COR-L47 (cell line): ENCODE measurements at regions not wholly inside any gene's neighbourhood (a gene's known extent, or its start where the extent isn't known, plus 50 kb on each side); places are given as distances from the start of the nearest gene placed in this dataset.

Experiments used
- DNase-seq: peaks from one replicate; lab custom pipeline; 2025; lab: John Stamatoyannopoulos, UW

DNA sequence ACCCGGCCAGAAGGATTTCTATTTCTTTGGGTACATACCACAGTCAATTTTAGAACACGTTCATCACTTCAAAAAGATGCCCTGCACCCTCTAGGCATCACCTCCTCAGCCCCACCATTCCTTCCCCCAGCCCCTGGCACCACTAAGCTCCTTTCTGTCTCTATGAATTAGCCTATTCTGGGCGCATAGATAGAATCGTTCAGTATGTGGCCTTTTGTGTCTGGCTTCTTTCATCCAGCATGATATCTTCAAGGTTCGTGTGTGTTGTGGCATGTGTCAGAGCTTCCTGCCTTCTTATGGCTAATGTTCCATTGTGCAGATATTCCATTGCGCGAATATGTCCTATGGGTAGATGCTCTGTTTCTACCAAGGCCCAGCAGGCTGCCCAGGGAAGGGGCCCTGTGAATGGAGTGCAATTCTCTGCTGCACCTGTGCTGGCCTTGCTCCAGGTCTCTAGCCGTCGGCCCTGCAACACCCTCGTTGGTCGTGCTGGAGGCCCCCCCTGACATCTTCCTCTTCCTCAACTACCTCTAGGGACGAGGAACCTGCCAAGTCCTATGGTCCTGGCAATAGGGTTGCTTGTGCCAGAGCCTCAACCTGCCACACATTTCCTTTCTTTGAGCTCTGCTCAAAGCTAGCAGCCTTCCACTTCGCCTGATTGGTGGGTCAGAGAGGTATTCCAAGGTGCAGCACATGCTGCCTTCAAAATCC is 113.5 kb downstream of the RIPK4 start:
- DNase-seq = no peak

DNA sequence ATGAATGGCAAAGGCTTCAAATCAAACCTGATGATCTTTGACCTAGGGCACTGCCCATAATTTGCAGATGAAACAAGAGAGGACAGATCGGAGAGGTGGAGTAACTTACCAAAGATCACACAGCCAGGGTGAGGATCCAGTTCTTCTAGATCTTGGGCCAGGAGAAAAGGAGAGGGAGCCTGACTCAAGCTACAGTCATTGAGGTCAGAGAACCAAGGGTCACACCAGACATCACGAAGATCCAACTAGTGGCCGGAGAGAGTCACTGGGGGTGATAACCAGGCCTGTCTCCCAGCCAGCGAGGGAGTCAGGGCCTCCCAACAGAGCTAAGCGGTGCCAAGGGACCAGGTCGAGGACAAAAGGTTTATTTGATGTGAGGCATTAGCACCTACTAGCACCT is 115.0 kb downstream of the RIPK4 start:
- no peak for DNase-seq

DNA sequence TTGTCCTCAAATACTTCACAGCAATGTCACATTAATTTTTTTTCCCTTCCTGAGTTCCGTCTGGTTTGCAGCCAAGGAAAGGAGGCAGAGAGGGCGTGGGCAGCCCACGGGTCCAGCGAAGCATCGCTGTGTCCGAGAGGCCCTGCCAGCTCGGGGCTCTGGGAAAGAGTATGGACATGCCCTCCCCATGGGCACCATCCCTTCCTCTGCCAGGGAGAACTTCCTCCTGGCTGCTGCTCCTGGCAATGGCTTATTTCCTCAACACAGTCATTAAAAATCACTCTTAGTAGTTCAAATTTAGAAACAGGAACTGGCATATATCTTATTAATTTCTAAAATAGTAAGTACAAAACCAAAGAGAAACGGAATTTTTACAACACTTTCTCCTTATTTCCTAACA is 115.4 kb downstream of the RIPK4 start:
- no peak for DNase-seq

DNA sequence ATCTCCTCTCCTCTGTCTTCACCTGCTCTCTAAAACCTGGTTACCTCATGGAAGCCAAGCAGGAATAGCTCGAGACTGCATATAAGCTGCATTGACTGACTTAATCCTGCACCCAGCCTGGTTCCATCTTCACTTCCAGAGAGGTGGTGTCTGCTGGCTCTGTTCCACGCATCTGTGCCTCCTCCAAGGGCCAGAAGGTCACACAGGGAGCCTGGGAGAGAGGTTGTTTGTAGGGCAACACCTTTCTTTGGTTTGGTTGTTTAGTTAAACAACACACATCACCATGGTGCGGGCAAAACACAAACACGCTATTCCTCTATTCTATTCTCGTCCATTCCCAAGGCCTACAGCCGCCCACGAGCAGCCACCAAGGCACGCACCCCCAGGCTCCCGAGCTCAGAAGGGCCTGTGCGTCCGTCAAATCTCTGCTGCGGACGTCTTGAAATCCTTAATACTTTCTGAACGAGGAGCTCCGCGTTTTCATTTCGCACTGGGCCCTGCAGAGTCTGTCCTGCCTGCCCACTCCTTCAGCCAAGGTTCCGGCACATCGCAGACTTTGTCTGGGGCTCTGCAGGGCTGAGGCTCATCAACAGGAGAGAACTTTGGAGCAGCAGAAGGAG is 116.2 kb downstream of the RIPK4 start:
- no peak for DNase-seq

DNA sequence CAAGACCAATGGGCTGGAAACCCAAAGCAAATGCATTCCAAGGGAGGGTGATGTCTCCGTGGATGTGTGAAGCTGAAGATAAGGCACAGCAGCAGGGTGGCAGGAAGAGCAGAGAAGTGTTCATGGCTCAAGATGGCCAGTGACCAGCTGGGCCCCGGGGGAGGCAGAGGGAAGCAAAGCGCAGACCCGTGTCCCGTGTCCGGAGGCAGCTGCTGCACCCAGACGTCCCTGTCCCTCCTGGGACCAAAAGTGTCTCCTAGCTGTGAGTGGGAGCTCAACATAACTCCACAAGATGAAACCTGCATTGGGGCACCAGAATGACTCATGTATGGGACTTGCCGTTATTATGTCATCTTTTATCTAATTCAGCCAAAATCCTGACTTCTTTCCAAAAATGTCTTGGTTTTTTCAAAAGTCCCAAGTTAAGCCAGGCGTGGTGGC is 118.2 kb downstream of the RIPK4 start:
- DNase-seq = no peak

DNA sequence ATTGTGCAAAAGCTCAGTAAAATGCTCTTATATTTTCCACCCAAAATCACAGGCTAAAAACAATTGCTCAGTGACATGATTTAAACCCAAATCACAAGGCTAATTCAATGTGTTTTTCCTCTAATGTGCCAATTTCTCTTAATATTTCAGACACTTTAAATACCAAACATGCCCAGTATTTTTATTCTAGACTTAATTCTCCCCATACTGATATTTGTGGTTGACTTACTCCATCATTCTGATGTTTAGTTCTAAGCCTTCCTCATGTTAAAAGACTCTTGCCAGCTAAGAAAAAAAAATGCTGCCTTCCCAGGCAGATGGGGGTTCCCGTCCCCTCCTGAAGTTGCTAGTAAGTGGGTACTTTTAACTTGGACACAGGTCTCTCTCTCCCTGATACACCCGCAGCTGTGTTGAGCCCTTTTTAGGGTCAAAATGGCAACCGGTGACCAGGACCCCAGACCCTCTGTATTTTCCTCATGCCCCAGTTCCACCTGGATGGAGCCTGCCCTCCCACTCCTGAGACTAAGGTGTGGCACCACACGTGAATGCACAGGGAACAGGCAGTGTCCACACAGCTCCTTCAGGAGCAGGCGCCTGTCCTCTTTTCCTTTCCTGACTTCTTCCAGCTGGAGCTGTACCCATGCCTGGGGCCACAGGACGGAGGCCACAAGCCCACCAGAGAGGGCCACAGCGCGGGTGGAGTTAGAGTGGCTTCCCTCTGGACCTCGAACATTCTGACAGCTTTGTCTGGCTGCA is 118.9 kb downstream of the RIPK4 start:
- DNase-seq = no peak

DNA sequence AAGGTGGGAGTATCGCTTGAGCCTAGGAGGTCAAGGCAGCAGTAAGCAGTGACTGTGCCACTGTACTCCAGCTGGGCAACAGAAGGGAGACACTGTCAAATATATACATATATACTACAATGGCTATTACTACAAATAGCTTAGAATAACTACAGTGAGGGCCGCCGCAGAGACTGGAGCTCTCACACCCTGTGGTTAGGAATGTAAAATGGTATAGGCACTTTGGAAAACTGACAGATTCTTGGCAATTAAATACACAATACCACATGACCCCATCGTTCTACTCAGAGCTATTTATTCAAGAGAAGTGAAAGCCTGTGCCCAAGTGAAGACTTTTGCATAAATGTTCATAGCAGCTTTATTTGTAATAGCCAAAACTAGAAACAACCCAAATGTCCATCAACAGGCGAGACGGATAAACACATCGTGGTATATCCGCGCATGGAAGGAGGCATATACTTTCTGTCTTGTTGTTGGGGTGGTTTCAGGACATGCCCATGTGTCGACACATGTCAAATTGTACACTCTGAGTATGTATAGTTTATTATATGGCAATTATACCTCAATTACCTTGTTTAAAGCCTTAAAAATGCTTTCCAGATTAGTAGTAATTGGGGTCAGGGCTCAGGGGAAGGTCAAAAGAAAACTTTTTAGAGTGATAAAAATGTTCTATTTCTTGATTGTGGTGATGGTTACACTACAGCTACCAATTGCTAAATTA is 123.4 kb downstream of the RIPK4 start:
- no peak for DNase-seq

DNA sequence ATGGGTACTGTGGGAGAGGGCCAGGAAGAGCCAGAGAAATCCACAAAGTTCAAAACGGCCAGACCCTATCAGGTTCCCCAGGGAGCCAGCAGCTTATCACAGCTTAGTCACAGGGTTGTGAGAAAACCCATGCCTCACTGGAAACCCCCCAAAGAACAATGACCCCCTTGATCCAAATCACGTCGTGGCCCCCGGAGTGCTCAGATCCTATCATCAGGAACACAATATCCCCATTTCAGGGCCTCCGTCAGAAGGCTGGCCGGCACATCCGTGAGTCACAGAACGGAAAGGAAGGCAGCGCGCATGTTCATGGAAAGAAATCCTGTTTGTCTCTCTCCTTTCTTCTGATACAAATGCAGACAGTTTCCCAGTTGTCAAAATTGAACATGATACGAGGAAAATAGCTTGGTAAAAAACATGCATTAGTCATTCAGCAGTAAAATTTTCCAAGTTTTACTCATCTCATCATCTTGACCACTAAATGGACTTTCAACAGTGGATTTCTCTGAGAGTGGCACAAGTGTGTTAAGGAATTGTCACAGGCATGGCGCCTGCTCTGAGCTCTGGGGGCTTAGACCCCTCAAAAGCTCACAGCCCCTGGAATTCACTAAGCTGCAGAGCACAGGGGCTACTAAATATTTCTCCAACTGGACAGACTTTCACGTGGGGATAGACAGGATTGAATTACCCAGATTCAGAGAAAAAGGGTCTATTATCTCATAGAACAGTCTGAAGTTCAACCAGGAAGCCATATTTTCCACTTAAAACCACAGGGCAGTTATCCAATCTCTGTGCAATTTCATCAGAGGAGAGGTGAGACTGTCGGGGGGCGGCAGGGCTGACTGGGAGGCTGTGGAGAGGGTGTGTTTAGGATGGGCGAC is 124.8 kb downstream of the RIPK4 start:
- no peak for DNase-seq

DNA sequence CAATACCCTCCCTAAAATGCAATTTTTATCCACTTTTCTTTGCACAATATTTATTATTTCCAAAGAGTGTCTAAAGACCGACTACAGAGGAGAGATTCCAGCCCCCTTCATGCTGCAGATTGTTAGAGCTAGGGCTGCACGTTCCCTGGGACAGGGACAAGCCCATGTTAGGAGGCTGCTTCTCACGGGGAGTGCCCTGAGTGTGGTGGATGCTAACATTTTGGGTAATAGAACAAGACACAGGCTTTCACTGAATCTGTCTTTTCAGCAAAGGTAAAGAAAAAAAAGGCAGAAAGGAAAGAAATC is 125.4 kb downstream of the RIPK4 start:
- no peak for DNase-seq

DNA sequence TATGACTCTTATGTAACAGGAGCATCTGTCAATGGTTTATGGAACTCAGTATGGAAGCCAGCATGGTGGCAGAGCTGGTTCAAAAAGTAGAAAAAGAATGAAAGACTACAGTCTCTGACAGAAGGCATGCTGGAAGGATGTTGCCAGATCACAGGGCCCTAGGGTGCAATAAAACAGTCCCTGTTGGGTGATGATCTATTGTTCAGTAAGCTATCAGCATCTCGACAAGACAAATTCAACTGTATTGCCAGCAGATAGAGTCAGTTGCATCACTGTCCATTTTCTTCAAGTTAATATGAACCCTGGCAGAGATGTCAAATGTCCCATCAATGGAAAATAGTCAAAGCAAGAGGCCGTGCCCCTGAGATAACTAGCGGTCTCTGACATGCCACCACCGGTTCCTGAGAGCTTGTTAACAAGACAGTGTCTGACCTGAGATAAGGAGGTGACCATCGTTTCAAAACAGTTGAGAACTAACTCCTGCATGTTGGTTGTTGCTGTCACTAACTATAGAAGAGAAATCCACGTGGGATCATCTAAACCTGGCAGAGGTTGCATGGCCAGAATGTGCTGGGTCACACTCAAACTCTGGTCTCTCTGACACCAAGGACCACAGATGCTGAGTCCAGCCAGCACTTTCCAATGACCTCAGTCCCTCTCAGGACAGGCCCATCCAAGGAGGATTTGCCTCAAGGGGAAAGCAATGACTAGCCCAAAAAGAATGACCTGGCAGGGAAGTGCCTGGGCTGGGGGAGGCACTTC is 125.9 kb downstream of the RIPK4 start:
- DNase-seq = no peak

DNA sequence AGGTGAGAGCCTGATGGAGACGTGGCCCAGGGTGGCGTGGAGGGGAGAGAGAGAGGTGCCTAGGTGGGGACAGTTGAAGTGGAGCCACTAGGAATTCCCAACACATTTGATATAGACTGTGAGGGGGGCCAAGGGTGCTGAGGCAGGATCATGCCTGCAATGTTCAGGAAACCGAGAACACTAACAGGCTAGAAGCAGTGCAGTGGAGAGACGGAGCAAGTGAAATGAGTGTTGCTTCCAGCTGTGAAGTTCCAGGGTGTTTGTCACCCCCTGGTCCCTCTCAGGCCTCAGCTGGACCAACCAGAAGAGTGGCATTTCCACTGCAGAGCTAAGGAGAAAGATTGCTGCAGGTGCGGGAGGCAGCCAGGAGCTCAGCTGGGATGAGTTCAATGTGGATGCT is 127.1 kb downstream of the RIPK4 start:
- DNase-seq = no peak

DNA sequence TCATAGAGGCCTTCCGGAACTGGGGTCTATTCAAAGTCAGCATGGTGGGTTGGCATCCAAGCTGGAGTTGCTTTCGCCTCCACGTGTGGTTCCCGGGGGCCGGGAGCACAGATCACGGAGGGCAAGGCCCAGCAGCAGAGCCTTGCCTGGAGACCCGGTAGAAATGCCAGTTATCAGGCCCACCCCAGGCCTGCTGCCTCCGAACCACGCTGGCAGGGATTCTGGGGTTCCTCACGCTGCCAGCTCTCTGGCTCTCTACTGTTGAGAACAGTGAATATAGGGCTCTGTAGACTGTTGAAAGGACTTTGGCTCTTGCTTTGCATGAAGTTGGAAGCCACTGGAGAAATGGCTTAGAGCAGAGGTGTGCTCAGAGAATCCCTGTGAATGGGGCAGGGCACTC is 127.5 kb downstream of the RIPK4 start:
- no peak for DNase-seq

DNA sequence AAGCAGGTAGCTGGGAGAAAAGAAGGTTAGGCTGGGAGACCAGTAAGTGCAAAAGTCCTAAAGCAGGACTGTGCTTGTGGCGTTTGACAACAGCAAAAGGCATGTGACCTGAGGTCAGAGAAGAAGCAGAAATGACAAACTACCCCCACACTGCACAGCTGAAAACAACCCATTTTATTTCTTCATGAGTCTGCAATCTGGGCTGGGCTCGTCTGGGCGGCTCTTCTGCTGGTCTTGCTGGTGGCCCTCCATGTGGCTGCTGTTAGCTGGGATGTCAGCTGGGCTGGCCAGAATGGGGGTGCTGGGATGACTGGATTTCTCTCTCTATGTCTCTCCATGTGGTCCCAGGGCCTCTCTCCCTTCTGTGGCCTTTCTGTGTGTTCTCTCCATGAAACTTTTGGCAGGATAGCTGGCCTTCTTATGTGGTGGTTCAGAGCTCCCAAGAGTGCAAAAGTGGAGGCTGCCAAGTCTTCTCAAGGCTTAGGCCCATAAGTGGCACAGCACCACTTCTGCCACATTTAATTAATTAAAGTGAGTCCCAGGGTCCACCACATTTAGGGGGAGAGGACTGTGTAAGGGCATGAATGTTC is 128.6 kb downstream of the RIPK4 start:
- DNase-seq = no peak

DNA sequence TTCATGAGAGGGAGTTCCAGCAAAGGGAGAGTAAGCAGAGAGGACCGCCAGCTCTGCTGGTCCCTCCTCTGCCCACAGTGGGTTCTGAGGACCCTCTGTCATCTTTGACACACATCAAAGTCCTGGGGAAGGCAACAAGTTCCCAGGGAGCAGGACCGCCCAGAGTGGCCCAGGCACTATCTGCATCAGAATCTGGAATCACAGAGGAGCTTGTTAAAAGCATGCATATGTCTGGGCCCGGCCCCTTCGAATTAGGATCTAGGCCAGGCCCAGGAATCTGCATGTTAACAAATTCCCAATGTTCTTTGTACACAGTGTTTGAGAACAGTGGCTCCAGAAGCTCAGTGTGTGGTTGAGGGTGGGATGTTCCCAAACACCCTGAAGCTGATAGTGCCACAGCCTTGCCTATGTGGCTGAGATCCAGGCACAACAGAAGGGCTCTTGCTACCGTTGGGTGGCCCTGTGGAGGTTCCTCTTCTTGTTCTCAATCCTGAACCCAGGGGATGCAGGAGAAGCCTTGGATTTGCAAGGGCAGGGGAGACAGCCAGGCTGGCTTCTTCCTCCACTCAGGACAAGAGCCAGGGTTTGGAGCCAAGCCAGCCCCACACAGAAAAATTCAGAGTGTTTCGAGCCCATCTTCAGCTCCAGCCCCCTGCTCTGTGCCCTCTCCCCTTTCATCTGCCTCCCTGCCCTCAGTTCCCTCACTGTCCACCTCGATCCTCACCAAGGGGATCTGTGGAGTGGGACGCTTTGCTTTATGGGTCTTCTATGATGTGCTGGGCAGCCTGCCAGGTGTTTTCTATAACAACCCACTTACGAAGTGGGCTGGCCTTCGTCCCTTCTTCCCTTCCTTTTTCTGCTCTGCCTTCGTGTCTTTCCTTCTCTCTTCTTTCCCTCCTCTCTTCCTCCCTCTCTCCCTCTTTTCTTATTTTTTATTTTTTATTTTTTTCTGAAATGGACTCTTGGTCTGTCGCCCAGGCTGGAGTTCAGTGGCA is 129.0 kb upstream of the TMPRSS2 start:
- DNase-seq = peak; percentile 17

DNA sequence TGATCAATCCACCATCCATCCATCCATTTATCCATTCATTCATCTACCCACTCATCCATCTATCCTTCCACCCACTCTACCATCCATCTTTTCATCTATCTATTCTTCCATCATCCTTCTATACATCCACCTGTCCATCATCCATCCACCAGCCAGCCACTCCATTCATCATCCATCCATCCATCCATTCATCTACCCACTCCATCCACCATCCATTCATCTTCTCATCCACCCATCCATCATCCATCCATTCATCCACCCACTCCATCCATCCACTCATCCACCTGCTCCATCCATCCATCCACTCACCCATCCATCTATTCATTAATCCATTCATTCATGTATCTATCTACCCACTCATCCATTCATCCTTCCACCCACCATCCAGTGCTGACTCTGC is 127.9 kb upstream of the TMPRSS2 start:
- DNase-seq = no peak

DNA sequence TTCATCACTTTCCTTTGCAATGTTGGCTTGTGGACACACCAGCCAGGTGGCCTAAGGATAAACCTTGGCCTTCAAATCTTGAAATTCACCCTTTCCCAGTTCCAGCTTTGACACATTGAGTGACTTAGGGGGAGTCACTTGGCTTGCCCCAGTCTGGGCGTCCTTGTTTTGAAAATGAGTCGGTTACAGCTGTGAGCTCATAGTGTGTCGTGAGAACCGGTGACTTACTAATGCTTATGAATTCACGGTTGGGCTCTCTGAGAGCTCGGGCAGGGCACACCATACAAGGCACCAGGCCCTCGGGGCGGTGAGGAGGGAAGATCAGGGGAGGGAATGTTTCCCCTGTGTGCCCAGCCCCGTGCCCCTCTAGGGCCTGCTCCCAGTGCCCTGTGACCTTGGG is 126.9 kb upstream of the TMPRSS2 start:
- DNase-seq = no peak

DNA sequence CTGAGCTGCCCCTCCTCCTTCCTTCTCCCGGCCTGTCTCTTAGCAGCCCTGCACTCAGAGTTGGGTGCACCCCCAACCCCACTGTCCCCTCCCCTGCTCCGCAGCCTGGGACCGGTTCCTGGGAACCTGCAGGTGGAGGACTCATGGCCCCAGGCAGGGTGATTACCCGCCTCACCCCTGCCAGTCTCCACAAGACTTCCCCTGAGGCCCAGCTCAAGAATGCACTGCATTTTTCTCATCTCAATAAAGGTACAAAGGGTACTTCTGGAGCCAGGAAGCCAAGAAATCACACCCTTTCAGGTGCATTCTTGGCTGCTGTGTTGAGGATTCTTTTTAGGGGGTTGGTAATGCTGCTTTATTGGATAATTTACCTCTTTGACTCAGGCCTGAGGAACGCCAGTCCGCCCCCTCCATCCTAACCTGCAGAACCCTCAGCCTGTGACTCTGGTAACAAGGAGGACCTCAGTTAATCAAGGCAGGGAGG is 126.3 kb upstream of the TMPRSS2 start:
- no peak for DNase-seq

DNA sequence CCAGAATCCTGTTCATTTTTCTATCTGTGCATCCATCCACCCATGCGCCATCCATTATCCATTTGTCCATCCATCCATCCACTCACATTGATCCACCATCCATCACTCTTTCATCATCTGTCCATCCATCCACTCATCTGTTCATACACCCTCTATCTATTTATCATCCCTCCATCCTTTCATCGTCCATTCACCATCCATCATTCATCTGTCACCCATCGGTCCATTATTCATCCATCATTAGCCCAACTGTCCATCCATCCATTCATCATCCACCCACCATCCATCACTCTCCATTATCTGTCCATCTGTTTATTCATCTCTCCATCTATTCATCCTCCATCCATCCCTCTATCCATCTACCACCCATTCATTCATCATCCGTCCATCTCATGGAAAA is 125.7 kb upstream of the TMPRSS2 start:
- no peak for DNase-seq

DNA sequence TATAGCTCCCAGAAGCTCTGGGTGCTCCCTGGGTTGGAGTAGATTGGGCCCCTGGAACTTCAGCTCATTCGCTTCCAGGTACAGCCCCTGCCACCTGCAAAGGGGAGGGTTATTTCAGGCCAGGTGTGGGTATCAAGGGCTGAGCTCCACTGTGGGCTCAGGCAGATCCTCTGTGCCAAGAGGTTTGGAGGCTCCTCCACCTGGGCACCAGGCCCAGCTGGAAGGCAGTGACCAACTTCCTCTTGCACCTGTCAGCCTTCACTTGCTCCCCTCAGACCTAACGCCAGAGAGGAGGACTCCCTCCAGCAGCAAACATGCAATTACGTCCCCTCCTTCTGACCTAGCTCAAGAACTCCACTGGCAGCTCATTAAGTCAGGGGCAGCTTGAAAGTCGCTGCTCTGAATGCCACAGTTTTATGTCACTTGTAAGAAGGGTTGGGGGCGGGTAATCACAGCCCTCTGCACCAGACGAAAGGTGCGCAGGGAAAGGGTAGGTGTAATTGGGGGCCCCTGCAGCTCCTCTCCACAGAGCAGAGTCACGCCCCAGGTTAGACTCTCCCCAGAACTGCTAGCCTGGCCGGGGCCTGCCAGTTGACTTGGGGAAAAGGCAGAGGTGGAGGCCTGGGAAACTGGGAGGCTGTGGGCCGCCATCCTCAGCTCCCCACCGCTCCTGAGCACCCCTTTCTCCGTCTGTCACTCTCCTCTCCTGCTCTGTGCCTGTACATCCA is 125.0 kb upstream of the TMPRSS2 start:
- no peak for DNase-seq
